GM23338 (cell line): ENCODE measurements at regions not wholly inside any gene's neighbourhood (a gene's known extent, or its start where the extent isn't known, plus 50 kb on each side); places are given as distances from the start of the nearest gene placed in this dataset.

Experiments
- CREB1 ChIP-seq: fragments of 250-450 bp; sonication (Bioruptor Pico); IDR thresholded peaks from 2 replicates; pipeline ENCODE4 v1.5.0; 2020; ENCODE audit warnings: low read depth, mild to moderate bottlenecking, moderate library complexity
- CTCF ChIP-seq, 2 experiments: fragments of 200-600 bp in 1 of 2; sonication (generic) in 1 of 2; conservative IDR thresholded peaks; 2 replicates each; pipeline versions ENCODE4 v1.5.1 to v1.6.1; 2016 to 2017; ENCODE audit warnings: antibody characterized with exemption in 2 of 2, low read depth in 2 of 2, mild to moderate bottlenecking in 2 of 2, moderate library complexity in 1 of 2
- EZH2 ChIP-seq: fragments of 200-600 bp; sonication (generic); IDR thresholded peaks from one replicate; pipeline ENCODE4 v1.8.0; 2017; ENCODE audit warnings: antibody characterized with exemption, mild to moderate bottlenecking, low read depth; ENCODE audit not compliant: unreplicated experiment
- EZH2phosphoT487 ChIP-seq: fragments of 200-600 bp; sonication (generic); IDR thresholded peaks from one replicate; pipeline ENCODE4 v1.8.1; 2018; ENCODE audit warnings: antibody characterized with exemption; ENCODE audit not compliant: unreplicated experiment
- JUNB ChIP-seq: IDR thresholded peaks from one replicate; pipeline ENCODE4 v1.6.1; 2016; ENCODE audit warnings: antibody characterized with exemption; ENCODE audit not compliant: unreplicated experiment
- NANOG ChIP-seq: IDR thresholded peaks from 2 replicates; pipeline ENCODE4 v1.6.1; 2016; ENCODE audit warnings: antibody characterized with exemption, borderline replicate concordance
- POLR2AphosphoS5 ChIP-seq: IDR thresholded peaks from 2 replicates; pipeline ENCODE4 v1.6.1; 2016; ENCODE audit warnings: antibody characterized with exemption, low read depth
- STAT1 ChIP-seq: IDR thresholded peaks from one replicate; pipeline ENCODE4 v1.6.1; 2016; ENCODE audit warnings: antibody characterized with exemption; ENCODE audit not compliant: unreplicated experiment
- ZNF114 ChIP-seq: fragments of 250-450 bp; sonication (Bioruptor Pico); IDR thresholded peaks from 2 replicates; pipeline ENCODE4 v1.5.0; 2020; ENCODE audit warnings: mild to moderate bottlenecking, moderate library complexity
- ZNF331 ChIP-seq: fragments of 250-450 bp; sonication (Bioruptor Pico); IDR thresholded peaks from 2 replicates; pipeline ENCODE4 v1.5.0; 2020; ENCODE audit warnings: low read depth, mild to moderate bottlenecking, moderate library complexity
- TF ChIP-seq, protein P1 (sequence below): IDR thresholded peaks from one replicate; pipeline ENCODE4 v1.6.1; 2018; ENCODE audit warnings: antibody characterized with exemption; ENCODE audit not compliant: unreplicated experiment

DNA sequence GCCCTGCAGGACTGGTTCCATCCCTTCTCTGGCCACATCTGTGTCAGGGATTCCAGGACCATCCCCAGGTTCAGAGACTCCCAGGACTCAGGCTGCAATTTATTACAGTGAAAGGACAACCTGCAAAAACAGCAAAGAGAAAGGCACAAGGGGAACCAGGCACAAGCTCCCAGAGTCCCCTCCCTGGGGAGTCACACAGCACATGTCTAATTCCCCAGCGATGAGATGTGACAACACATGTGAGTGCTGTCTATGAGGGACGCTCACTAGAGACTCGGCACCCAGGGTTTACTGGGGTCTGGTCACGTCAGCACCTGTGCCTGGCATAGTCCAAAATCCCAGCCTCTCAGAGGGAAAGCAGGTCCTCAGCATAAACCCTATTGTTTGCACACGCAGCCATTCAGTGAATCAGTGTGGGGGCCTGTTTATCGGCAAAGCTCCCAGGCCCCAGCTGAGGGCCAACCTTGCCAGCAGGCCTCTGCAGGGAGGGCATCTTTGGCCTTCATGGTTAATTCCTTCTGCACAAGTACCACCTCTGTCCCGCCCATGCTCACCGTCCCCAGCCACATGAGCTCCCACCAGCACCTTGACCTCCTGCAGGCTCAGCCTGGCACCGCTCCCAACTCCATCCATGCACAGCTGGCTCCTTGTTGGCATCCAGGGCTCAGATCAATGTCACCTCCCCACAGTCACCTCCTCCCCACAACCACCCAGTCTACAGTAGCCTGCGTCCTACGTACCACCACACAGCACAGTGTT is 198.9 kb upstream of the SFSWAP start:
- no peak for TF ChIP-seq STAT1
- no peak for TF ChIP-seq CTCF (conservative IDR thresholded peaks at IDR 0.05; ENCODE audit: low read depth in 2 of 2)
- no peak for TF ChIP-seq CREB1
- TF ChIP-seq POLR2AphosphoS5 = no peak
- TF ChIP-seq EZH2 = no peak
- TF ChIP-seq, protein P1, sequence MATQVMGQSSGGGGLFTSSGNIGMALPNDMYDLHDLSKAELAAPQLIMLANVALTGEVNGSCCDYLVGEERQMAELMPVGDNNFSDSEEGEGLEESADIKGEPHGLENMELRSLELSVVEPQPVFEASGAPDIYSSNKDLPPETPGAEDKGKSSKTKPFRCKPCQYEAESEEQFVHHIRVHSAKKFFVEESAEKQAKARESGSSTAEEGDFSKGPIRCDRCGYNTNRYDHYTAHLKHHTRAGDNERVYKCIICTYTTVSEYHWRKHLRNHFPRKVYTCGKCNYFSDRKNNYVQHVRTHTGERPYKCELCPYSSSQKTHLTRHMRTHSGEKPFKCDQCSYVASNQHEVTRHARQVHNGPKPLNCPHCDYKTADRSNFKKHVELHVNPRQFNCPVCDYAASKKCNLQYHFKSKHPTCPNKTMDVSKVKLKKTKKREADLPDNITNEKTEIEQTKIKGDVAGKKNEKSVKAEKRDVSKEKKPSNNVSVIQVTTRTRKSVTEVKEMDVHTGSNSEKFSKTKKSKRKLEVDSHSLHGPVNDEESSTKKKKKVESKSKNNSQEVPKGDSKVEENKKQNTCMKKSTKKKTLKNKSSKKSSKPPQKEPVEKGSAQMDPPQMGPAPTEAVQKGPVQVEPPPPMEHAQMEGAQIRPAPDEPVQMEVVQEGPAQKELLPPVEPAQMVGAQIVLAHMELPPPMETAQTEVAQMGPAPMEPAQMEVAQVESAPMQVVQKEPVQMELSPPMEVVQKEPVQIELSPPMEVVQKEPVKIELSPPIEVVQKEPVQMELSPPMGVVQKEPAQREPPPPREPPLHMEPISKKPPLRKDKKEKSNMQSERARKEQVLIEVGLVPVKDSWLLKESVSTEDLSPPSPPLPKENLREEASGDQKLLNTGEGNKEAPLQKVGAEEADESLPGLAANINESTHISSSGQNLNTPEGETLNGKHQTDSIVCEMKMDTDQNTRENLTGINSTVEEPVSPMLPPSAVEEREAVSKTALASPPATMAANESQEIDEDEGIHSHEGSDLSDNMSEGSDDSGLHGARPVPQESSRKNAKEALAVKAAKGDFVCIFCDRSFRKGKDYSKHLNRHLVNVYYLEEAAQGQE = no peak
- no peak for TF ChIP-seq ZNF114 (CRISPR knock-in tag)
- no peak for TF ChIP-seq JUNB
- no peak for TF ChIP-seq EZH2phosphoT487
- TF ChIP-seq NANOG = no peak
- no peak for TF ChIP-seq ZNF331 (CRISPR knock-in tag)
